GM12878 (cell line): ENCODE measurements at regions not wholly inside any gene's neighbourhood (a gene's known extent, or its start where the extent isn't known, plus 50 kb on each side); places are given as distances from the start of the nearest gene placed in this dataset.

ENCODE experiments used
- ATAC-seq: fragments of 200-7000 bp; cut with Tn5 transposase; 3 replicates; pipeline ENCODE4 v1.9.1; 2020; ENCODE audit warnings: mild to moderate bottlenecking, moderate library complexity
- BruUV-seq: library from RNA; stranded (reverse); fragments of 400-500 nt; replicated peaks from 2 replicates; lab custom pipeline; 2021; lab: Mats Ljungman, UMichigan
- CTCF ChIA-PET: fragments of 300-600 bp; sonication (Branson Sonifier 250); formaldehyde crosslinking; extraction: SDS; loops from one replicate; lab custom pipeline; 2021; ENCODE audit warnings: inconsistent platforms; lab: Yijun Ruan, JAX
- POLR2A ChIA-PET: fragments of 350-600 bp; formaldehyde crosslinking; extraction: SDS; loops from one replicate; lab custom pipeline; 2021; ENCODE audit warnings: inconsistent platforms; lab: Charles Lee
- RAD21 ChIA-PET: fragments of 300-600 bp; sonication (Branson Sonifier 250); formaldehyde crosslinking; loops from one replicate; lab custom pipeline; 2023; ENCODE audit warnings: antibody characterized with exemption; ENCODE audit not compliant: unreplicated experiment; lab: Charles Lee
- SMC1A ChIA-PET: fragments of 300-600 bp; sonication (Branson Sonifier 250); formaldehyde crosslinking; loops from one replicate; lab custom pipeline; 2023; ENCODE audit not compliant: unreplicated experiment, uncharacterized antibody; lab: Charles Lee
- DNase-seq: peaks from one replicate; pipeline ENCODE4 v3.0.0-alpha.2; 2011; ENCODE audit warnings: low read depth, low spot score
- FAIRE-seq: peaks from 3 replicates; lab custom pipeline; 2011; peaks lifted over from hg19 to GRCh38; lab: Jason Lieb, UNC
- H2AFZ ChIP-seq: 2 replicates; pipeline ENCODE4 v1.6.0; 2011; ENCODE audit warnings: low read depth, low read length, control low read depth; ENCODE audit not compliant: control insufficient read depth
- H3K27ac ChIP-seq: 2 replicates; pipeline ENCODE4 v1.5.1; 2011; ENCODE audit warnings: control low read depth; ENCODE audit not compliant: control insufficient read depth, insufficient read depth
- H3K27me3 ChIP-seq, 2 experiments: replicated peaks in 1 of 2; 2 replicates each; pipeline versions ENCODE4 v1.6.0 to v1.6.1; 2011; ENCODE audit warnings: low read length in 1 of 2; ENCODE audit not compliant: control insufficient read depth in 2 of 2, insufficient read depth in 2 of 2
- H3K36me3 ChIP-seq, 2 experiments: 2 replicates each; pipeline ENCODE4 v1.5.1; 2011; ENCODE audit warnings: low read length in 1 of 2; ENCODE audit not compliant: control insufficient read depth in 2 of 2, insufficient read depth in 2 of 2
- H3K4me1 ChIP-seq: 2 replicates; pipeline ENCODE4 v1.6.1; 2011; ENCODE audit warnings: mild to moderate bottlenecking, low read length, moderate library complexity, mixed read lengths; ENCODE audit not compliant: control insufficient read depth, insufficient read depth
- H3K4me2 ChIP-seq: 2 replicates; pipeline ENCODE4 v1.6.0; 2011; ENCODE audit warnings: control low read depth; ENCODE audit not compliant: control insufficient read depth, insufficient read depth
- H3K4me3 ChIP-seq: fragments of 200-600 bp; sonication (generic); 2 replicates; pipeline ENCODE4 v1.5.1; 2016
- H3K79me2 ChIP-seq: 2 replicates; pipeline ENCODE4 v1.6.0; 2011; ENCODE audit warnings: low read length; ENCODE audit not compliant: control insufficient read depth, insufficient read depth
- H3K9ac ChIP-seq: 2 replicates; pipeline ENCODE4 v1.8.0; 2011; ENCODE audit warnings: low read length, control low read depth, mixed read lengths; ENCODE audit not compliant: control insufficient read depth, insufficient read depth
- H3K9me3 ChIP-seq: replicated peaks from 3 replicates; pipeline ENCODE4 v1.5.1; 2011; ENCODE audit warnings: mild to moderate bottlenecking, low read length; ENCODE audit not compliant: control insufficient read depth, insufficient read depth
- H4K20me1 ChIP-seq: 2 replicates; pipeline ENCODE4 v1.6.0; 2011; ENCODE audit not compliant: control insufficient read depth, insufficient read depth
- HDGF ChIP-seq: fragments of 450-650 bp; IDR thresholded peaks from 2 replicates; pipeline ENCODE4 v1.6.1; 2016; ENCODE audit warnings: antibody characterized with exemption
- MYC ChIP-seq: IDR thresholded peaks from 2 replicates; pipeline ENCODE4 v1.6.1; 2011; ENCODE audit warnings: mild to moderate bottlenecking, low read length, moderate library complexity, inconsistent platforms; ENCODE audit not compliant: insufficient read depth, insufficient replicate concordance, insufficient read length, severe bottlenecking
- NR2C2 ChIP-seq: IDR thresholded peaks from 2 replicates; pipeline ENCODE4 v1.6.1; 2011; ENCODE audit warnings: borderline replicate concordance, low read depth; ENCODE audit not compliant: control insufficient read depth, insufficient read length
- RUNX3 ChIP-seq: IDR thresholded peaks from 2 replicates; pipeline ENCODE4 v1.6.1; 2012; ENCODE audit warnings: low read length, inconsistent platforms
- WGBS: methylation state at CpG from one replicate; pipeline ENCODE4 v1.1.6; 2016; ENCODE audit warnings: low lambda C conversion rate; ENCODE audit not compliant: insufficient replicate concordance, insufficient coverage; ENCODE audit errors: missing lambda C conversion rate; 5-methylcytosine and 5-hydroxymethylcytosine counted together
- in situ Hi-C: fragments of 300-500 bp; cut with MboI; formaldehyde crosslinking; loops from 9 replicates; pipeline ENCODE4 v1.14.3; 2018; ENCODE audit warnings: mixed read lengths
- intact Hi-C: fragments of 100-400 bp; cut with micrococcal nuclease; formaldehyde crosslinking; loops from one replicate; pipeline ENCODE4 v1.14.2; 2022; ENCODE audit not compliant: unreplicated experiment
- TF ChIP-seq, protein P1 (sequence below): fragments of 450-650 bp; IDR thresholded peaks from 2 replicates; pipeline ENCODE4 v1.6.1; 2016; ENCODE audit warnings: mild to moderate bottlenecking, moderate library complexity, borderline replicate concordance
- TF ChIP-seq, protein P2 (sequence below): fragments of 450-650 bp; formaldehyde crosslinking; IDR thresholded peaks from 2 replicates; pipeline ENCODE4 v1.4.0; 2020; ENCODE audit warnings: mild to moderate bottlenecking, moderate library complexity
- TF ChIP-seq, protein P3 (sequence below): IDR thresholded peaks from 2 replicates; pipeline ENCODE4 v1.6.1; 2012; ENCODE audit warnings: mild to moderate bottlenecking, low read depth, low read length

DNA sequence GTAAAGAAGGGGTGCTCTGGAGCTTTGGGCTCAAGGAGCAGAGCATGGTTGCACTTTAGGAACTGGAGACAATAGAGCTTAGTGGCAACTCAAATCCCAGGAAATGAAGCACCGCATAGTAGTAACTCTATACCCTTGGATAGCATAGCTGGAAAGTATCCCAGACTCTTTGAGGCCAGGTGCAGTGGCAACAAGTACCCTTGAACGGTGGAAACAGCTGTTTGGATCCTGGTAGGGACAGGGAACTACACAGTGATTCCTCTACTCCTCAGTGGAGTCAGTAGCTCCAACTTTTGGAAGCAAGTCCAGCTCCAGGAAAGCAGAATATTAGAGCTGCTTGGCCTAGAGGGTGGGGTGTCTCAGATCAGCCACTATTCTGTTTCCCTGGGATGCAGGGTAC is 129.0 kb upstream of the WSCD2 start (continued):
- TF ChIP-seq MYC, result no peak

DNA sequence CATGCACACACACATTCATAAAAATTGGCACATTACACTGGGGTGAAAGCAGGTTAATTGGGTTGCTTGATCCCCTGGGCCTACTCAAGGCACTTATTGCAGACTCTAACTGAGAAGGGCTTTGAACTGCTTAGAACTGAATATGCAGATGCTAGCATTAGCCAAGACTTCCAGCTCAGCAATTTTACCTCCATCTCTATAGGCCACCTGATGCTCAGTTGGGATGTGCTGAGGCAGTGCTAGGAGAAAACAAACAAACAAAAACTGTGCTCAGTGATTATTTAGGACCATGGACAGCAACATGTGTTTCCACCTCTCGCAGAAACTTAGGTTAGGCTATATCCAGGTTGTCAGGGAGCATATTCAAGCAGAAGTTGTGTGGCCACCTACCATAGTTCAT is 124.8 kb upstream of the WSCD2 start:
- DNase-seq (no peak), ATAC-seq (no peak), FAIRE-seq (no peak)
- POLR2A ChIA-PET, result no interaction called here
- 8% methylated on average over 1 of the region's 1 CpG for WGBS
- Histone ChIP-seq H3K4me3 (no peak overlapping the region), H3K79me2 (no peaks in the 10 kb centered on the region), H3K27me3 (no peaks in the 10 kb centered on the region), H3K4me1 (no peaks in the 10 kb centered on the region), H3K9ac (no peak overlapping the region), H3K36me3 (no peaks in the 10 kb centered on the region), H3K9me3 (no peaks in the 10 kb centered on the region), H3K27ac (no peak overlapping the region), H2AFZ (no peak overlapping the region), H3K4me2 (no peak overlapping the region), H4K20me1 (no peaks in the 10 kb centered on the region)
- in situ Hi-C loops, result no loop called here
- BruUV-seq, result no TSS peak
- SMC1A ChIA-PET, result no interaction called here
- intact Hi-C loops, result no loop called here
- CTCF ChIA-PET, result no interaction called here
- TF ChIP-seq, protein P1, sequence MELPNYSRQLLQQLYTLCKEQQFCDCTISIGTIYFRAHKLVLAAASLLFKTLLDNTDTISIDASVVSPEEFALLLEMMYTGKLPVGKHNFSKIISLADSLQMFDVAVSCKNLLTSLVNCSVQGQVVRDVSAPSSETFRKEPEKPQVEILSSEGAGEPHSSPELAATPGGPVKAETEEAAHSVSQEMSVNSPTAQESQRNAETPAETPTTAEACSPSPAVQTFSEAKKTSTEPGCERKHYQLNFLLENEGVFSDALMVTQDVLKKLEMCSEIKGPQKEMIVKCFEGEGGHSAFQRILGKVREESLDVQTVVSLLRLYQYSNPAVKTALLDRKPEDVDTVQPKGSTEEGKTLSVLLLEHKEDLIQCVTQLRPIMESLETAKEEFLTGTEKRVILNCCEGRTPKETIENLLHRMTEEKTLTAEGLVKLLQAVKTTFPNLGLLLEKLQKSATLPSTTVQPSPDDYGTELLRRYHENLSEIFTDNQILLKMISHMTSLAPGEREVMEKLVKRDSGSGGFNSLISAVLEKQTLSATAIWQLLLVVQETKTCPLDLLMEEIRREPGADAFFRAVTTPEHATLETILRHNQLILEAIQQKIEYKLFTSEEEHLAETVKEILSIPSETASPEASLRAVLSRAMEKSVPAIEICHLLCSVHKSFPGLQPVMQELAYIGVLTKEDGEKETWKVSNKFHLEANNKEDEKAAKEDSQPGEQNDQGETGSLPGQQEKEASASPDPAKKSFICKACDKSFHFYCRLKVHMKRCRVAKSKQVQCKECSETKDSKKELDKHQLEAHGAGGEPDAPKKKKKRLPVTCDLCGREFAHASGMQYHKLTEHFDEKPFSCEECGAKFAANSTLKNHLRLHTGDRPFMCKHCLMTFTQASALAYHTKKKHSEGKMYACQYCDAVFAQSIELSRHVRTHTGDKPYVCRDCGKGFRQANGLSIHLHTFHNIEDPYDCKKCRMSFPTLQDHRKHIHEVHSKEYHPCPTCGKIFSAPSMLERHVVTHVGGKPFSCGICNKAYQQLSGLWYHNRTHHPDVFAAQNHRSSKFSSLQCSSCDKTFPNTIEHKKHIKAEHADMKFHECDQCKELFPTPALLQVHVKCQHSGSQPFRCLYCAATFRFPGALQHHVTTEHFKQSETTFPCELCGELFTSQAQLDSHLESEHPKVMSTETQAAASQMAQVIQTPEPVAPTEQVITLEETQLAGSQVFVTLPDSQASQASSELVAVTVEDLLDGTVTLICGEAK, result no peak
- TF ChIP-seq, protein P2, sequence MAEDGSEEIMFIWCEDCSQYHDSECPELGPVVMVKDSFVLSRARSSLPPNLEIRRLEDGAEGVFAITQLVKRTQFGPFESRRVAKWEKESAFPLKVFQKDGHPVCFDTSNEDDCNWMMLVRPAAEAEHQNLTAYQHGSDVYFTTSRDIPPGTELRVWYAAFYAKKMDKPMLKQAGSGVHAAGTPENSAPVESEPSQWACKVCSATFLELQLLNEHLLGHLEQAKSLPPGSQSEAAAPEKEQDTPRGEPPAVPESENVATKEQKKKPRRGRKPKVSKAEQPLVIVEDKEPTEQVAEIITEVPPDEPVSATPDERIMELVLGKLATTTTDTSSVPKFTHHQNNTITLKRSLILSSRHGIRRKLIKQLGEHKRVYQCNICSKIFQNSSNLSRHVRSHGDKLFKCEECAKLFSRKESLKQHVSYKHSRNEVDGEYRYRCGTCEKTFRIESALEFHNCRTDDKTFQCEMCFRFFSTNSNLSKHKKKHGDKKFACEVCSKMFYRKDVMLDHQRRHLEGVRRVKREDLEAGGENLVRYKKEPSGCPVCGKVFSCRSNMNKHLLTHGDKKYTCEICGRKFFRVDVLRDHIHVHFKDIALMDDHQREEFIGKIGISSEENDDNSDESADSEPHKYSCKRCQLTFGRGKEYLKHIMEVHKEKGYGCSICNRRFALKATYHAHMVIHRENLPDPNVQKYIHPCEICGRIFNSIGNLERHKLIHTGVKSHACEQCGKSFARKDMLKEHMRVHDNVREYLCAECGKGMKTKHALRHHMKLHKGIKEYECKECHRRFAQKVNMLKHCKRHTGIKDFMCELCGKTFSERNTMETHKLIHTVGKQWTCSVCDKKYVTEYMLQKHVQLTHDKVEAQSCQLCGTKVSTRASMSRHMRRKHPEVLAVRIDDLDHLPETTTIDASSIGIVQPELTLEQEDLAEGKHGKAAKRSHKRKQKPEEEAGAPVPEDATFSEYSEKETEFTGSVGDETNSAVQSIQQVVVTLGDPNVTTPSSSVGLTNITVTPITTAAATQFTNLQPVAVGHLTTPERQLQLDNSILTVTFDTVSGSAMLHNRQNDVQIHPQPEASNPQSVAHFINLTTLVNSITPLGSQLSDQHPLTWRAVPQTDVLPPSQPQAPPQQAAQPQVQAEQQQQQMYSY (CRISPR knock-in tag), result no peak
- TF ChIP-seq HDGF, result no peak
- TF ChIP-seq RUNX3, result no peak
- no peak for TF ChIP-seq NR2C2
- TF ChIP-seq, protein P3, sequence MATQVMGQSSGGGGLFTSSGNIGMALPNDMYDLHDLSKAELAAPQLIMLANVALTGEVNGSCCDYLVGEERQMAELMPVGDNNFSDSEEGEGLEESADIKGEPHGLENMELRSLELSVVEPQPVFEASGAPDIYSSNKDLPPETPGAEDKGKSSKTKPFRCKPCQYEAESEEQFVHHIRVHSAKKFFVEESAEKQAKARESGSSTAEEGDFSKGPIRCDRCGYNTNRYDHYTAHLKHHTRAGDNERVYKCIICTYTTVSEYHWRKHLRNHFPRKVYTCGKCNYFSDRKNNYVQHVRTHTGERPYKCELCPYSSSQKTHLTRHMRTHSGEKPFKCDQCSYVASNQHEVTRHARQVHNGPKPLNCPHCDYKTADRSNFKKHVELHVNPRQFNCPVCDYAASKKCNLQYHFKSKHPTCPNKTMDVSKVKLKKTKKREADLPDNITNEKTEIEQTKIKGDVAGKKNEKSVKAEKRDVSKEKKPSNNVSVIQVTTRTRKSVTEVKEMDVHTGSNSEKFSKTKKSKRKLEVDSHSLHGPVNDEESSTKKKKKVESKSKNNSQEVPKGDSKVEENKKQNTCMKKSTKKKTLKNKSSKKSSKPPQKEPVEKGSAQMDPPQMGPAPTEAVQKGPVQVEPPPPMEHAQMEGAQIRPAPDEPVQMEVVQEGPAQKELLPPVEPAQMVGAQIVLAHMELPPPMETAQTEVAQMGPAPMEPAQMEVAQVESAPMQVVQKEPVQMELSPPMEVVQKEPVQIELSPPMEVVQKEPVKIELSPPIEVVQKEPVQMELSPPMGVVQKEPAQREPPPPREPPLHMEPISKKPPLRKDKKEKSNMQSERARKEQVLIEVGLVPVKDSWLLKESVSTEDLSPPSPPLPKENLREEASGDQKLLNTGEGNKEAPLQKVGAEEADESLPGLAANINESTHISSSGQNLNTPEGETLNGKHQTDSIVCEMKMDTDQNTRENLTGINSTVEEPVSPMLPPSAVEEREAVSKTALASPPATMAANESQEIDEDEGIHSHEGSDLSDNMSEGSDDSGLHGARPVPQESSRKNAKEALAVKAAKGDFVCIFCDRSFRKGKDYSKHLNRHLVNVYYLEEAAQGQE, result peak; percentile 90
- RAD21 ChIA-PET, result no interaction called here
